Activated T-helper 17 cell treated with anti-CD3 and anti-CD28 coated beads, Interleukin-2, amount 50 U/mL, for 72 hours (primary cell): ENCODE measurements at regions not wholly inside any gene's neighbourhood (a gene's known extent, or its start where the extent isn't known, plus 50 kb on each side); places are given as distances from the start of the nearest gene placed in this dataset.
A peak's percentile ranks its signal among the peaks of the same experiment; 100 is the strongest.

ENCODE experiments used
- ATAC-seq: fragments of 150-1000 bp; cut with Tn5 transposase; replicated peaks from 2 replicates; pipeline ENCODE4 v1.10.0; 2021; ENCODE audit warnings: mild to moderate bottlenecking, moderate library complexity
- H3K27ac Mint-ChIP-seq: one replicate; pipeline ENCODE4 v1.8.0; 2022; ENCODE audit warnings: mixed read lengths
- H3K27me3 Mint-ChIP-seq: one replicate; pipeline ENCODE4 v1.8.0; 2022; ENCODE audit warnings: mixed read lengths
- H3K36me3 Mint-ChIP-seq: one replicate; pipeline ENCODE4 v1.8.0; 2022; ENCODE audit warnings: low read depth, mild to moderate bottlenecking, mixed read lengths
- H3K4me1 Mint-ChIP-seq: one replicate; pipeline ENCODE4 v1.8.0; 2022; ENCODE audit warnings: mixed read lengths
- H3K4me3 Mint-ChIP-seq: one replicate; pipeline ENCODE4 v1.8.0; 2022; ENCODE audit warnings: mild to moderate bottlenecking, mixed read lengths
- H3K9me3 Mint-ChIP-seq: one replicate; pipeline ENCODE4 v1.8.0; 2022; ENCODE audit warnings: mixed read lengths

DNA sequence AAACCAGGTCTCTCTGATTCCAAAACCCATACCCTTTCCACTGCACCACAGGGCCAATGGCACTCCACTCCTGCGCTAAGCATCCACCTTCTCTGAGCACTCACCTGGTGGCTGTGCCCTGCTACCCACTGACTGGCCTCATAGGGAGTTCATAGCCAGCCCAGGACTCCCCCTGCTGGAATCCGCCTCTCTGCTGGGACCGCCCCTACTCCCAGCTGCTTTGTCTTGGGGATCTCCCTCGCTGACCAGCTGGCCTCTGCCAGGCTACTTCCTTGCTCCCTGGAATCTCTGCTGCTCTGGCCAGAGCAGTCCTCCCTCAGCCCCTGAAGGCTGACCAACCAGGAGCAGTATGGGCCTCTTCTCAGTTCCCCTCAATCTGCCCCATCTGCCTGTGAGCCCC, 129.7 kb downstream of the FAXC start:
- Mint-ChIP-seq H3K4me1 (no peaks in the 10 kb centered on the region), H3K27ac (no peak overlapping the region), H3K4me3 (no peak overlapping the region), H3K9me3 (no peaks in the 10 kb centered on the region), H3K27me3 (peaks cover 13% of the 10 kb centered on the region), H3K36me3 (no peaks in the 10 kb centered on the region)
- peak; percentile 48 for ATAC-seq

DNA sequence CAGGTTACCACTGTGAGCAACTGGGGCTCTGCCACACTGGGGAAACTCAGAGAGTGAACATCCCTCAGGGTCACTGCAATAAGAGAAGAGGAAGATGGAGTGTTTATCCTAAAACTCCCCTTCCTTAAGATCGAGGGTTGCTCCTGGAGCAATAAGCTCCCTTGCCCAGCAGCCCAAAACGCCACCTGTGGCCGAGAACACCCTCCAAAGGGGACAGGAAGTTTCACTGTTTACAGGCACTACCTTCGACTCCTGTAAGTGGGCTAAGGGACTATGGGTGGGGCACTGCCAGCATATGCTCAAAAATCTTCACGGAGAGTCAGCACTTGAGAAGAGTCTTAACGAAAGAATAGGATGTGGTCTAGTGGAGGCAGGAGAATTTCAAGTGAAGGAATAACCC, 132.5 kb downstream of the FAXC start:
- Mint-ChIP-seq H3K36me3 (no peaks in the 10 kb centered on the region), H3K9me3 (no peaks in the 10 kb centered on the region), H3K4me1 (no peaks in the 10 kb centered on the region), H3K27me3 (peaks cover 7% of the 10 kb centered on the region), H3K27ac (no peak overlapping the region), H3K4me3 (no peak overlapping the region)
- ATAC-seq: no peak

DNA sequence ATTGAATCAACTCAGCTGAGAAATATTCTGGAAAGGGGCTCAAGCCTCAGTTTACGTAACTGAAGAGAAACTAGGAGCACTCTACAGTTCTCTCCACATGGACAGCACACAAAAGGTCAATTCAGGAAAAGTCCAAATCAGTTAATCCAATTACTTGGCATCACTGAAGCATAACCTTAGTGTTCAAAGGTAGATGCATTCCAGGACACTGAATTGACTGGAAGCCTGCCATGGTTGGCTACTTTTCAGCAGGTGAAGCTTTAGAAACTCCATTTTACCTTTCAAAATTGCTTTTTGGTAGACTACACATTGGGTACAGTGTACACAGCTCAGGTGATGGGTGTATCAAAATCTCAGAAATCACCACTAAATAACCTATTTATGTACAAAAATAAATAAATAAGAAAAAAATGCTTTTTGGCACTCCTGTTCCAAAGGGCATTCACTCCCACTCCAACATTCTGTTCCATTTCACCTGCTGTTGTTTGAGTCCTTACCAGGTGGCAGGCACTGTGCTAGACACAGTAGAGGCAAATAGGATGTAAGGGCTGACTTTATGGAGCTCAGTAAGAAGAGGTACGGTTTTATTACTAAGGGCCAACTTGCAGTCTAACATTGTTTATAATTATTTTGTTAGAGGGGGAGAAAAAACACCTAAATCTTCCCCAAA, 153.4 kb downstream of the FAXC start:
- Mint-ChIP-seq H3K27me3 (peaks cover 15% of the 10 kb centered on the region), H3K4me3 (no peak overlapping the region), H3K9me3 (no peaks in the 10 kb centered on the region), H3K27ac (no peak overlapping the region), H3K4me1 (no peaks in the 10 kb centered on the region), H3K36me3 (no peaks in the 10 kb centered on the region)
- no peak for ATAC-seq

DNA sequence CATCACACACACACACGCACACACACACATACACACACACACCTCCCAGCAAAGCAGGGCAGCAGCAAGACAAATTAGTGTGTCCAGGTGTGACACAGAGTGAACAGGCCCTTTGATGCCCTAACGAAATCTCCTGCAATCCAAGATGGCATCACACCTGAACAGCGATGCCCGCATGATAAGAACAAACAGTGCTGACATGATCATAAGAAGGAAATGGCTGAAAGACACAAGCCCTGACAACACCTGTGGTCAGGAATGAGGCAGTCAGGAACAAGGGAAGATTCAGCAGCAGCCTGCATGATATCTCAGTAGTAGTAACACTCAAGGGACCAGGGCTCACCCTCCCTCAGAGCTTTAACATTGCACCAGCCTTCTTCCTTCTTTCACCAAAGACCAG, 156.9 kb downstream of the FAXC start:
- Mint-ChIP-seq H3K27ac (no peak overlapping the region), H3K4me3 (no peak overlapping the region), H3K27me3 (peaks cover 25% of the 10 kb centered on the region), H3K9me3 (peaks cover 6% of the 10 kb centered on the region), H3K36me3 (no peaks in the 10 kb centered on the region), H3K4me1 (peaks cover 6% of the 10 kb centered on the region)
- no peak for ATAC-seq

DNA sequence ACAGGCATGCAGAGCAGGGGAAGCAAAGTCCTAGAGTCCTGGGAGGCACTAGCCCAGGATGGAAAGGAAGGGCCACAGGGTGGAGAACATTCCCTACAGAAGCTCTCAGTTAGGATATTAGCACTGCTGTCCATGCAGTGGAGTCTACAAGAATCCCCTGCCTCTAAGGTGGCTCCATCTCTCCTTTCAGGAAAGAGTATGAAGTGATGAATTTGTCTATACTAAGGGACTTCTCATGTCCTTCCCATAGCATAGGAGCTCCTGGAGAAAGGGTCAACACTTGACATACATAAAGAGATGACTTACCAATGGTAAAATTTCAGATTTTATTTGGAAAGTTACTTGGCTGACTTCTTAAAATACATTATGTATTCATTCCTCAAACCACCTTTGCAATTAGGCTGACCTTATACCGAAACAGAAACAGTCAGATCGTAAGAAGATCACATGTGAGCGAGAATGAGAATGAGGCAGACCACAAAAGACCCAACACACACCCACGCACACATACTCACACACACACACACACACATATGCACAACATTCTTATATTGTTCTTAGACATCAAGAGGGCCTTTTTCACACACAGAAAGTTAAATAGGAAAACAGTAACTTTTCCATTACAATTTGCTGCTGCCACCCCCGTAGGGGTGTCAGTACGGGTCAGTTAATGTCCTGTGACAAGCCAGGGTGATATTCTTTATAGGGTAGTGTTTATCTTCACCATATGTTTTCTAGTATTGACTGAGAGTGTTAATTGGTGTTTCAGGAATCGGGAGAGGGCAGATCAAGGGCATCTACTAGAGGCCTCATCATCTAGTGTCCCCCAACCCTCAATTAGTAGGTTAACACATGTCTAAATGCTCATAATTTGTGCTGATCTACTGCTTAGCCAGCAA, 159.4 kb downstream of the FAXC start:
- Mint-ChIP-seq H3K27me3 (peaks cover 25% of the 10 kb centered on the region), H3K9me3 (peaks cover 6% of the 10 kb centered on the region), H3K4me3 (no peak overlapping the region), H3K36me3 (no peaks in the 10 kb centered on the region), H3K4me1 (peaks cover 6% of the 10 kb centered on the region), H3K27ac (peak overlapping the region; percentile 13)
- peak; percentile 93 for ATAC-seq

DNA sequence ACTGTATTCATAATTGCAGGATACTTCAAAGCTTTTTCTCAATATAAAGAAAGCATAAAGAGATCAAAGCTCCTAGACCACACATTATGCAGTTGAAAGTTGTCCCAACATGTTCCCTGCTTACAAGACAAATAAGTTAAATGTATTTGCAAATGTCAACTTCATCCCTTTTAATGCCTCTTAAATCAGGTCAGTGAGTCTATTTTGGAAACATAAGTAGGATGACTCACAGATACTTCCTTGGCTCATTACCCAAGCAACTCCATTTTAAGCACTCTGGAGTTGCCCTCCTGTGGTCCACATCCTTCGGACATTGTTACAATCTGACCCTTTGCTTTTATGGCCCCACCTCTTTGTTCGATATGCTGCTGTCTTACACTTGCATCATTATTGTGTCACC, 162.0 kb downstream of the FAXC start:
- H3K9me3 Mint-ChIP-seq: peaks cover 11% of the 10 kb centered on the region
- H3K36me3 Mint-ChIP-seq: no peaks in the 10 kb centered on the region
- H3K27me3 Mint-ChIP-seq: peaks cover 23% of the 10 kb centered on the region
- H3K4me1 Mint-ChIP-seq: peaks cover 6% of the 10 kb centered on the region
- H3K4me3 Mint-ChIP-seq: no peak overlapping the region
- ATAC-seq: no peak
- H3K27ac Mint-ChIP-seq: no peak overlapping the region

DNA sequence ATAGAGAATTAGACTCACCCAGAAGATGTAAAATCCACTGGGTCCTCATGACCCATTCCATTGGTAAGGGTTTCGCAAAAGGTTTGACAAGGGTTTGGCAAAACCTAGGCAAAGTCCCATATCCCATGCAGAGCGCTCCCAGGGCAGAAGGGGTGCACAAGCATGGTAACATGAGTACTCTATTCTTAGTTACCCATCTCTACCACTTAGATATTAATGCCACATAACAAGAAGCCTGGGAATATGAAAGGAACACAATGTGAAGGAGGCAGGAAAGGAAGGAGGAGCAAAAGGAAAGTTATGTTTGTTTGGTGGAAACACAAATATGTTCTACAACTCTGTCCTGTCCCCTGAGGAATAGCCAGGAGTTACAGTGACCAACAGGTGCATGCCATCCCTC, 163.1 kb downstream of the FAXC start:
- no peak overlapping the region for H3K4me3 Mint-ChIP-seq
- H3K9me3 Mint-ChIP-seq: peaks cover 13% of the 10 kb centered on the region
- peaks cover 6% of the 10 kb centered on the region for H3K4me1 Mint-ChIP-seq
- no peaks in the 10 kb centered on the region for H3K36me3 Mint-ChIP-seq
- H3K27ac Mint-ChIP-seq: no peak overlapping the region
- peaks cover 24% of the 10 kb centered on the region for H3K27me3 Mint-ChIP-seq
- ATAC-seq: no peak

DNA sequence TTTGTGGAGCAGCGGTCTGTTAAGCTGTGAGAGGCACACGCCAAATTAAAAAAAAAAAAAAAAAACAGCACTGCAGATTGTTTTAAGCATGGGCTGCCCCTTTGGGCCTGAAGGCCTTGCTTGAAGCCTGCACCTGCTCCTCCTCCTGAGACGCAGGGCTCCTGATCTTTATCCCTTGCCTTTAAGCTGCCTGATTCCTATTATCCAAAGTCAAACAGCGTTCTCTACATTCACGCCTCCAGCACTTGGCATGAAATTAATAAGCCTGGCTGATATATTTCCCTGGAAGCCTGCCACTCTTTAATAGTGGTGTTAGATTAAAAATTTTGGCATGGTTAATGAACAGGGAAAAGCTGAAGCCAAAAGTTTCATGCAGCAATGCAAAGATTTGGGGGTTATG, 163.9 kb downstream of the FAXC start:
- H3K36me3 Mint-ChIP-seq: no peaks in the 10 kb centered on the region
- H3K27ac Mint-ChIP-seq: no peak overlapping the region
- peaks cover 13% of the 10 kb centered on the region for H3K9me3 Mint-ChIP-seq
- peaks cover 6% of the 10 kb centered on the region for H3K4me1 Mint-ChIP-seq
- no peak for ATAC-seq
- no peak overlapping the region for H3K4me3 Mint-ChIP-seq
- peaks cover 20% of the 10 kb centered on the region for H3K27me3 Mint-ChIP-seq

DNA sequence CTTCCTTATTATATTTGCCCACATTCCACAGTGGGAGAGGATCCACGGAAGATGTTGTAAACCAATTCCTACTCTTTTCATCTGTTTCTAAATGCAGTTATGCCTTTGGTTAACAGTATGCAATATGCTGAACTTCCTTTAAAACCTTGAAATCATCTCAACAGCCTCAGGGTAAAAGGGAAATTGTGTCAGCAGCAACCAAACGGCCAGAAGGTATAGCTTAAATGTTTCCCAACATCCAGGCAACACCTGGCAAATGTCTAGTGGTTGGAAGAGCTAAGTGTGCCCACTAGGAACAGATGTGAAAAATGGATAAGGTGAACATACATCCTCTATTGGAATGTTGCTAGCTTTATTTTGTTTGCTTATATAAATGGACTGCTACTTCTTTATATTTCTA, 164.8 kb downstream of the FAXC start:
- H3K36me3 Mint-ChIP-seq: no peaks in the 10 kb centered on the region
- H3K27me3 Mint-ChIP-seq: peaks cover 20% of the 10 kb centered on the region
- peaks cover 16% of the 10 kb centered on the region for H3K9me3 Mint-ChIP-seq
- no peak overlapping the region for H3K4me3 Mint-ChIP-seq
- no peaks in the 10 kb centered on the region for H3K4me1 Mint-ChIP-seq
- no peak for ATAC-seq
- no peak overlapping the region for H3K27ac Mint-ChIP-seq

DNA sequence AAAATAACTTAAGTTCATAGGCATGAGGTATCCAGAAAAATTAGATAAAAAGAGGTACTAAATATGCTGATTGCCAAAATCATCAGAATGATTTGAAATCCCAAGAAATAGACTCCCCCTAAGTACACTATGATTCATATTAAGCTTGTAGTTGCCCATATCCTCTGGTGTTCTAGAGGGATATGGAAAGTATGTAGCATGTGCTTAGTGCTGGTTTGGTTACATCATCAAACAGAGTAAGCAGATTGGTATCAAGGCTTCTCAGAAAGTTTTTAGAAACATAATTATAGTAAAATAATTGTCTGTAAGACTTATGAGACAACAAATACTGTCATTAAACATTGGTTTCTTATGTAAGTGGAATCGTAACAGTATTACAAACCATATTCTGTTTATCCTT, 166.4 kb downstream of the FAXC start:
- peaks cover 20% of the 10 kb centered on the region for H3K9me3 Mint-ChIP-seq
- no peak overlapping the region for H3K27ac Mint-ChIP-seq
- peaks cover 18% of the 10 kb centered on the region for H3K27me3 Mint-ChIP-seq
- no peak for ATAC-seq
- H3K4me3 Mint-ChIP-seq: no peak overlapping the region
- H3K36me3 Mint-ChIP-seq: no peaks in the 10 kb centered on the region
- no peaks in the 10 kb centered on the region for H3K4me1 Mint-ChIP-seq

DNA sequence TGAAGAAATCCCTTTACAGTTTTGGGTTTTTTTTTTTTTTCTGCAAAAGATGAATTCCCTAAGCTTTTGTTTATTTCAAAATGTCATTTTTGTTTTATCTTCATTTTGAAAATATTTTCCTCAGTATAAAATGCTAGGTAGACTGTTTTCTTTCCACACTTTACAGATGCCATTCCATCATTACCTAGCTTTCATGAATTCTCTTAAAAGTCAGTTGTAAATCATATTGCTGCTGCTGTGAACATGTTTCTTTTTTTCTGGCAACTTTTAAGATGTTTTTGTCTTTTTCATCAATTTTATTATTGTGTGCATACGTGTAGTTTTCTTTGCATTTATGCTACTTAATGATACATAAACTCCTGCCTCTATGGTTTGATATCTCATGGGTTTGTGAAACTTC, 168.3 kb downstream of the FAXC start:
- no peak for ATAC-seq
- Mint-ChIP-seq H3K9me3 (peaks cover 15% of the 10 kb centered on the region), H3K36me3 (no peaks in the 10 kb centered on the region), H3K27me3 (peaks cover 13% of the 10 kb centered on the region), H3K4me1 (no peaks in the 10 kb centered on the region), H3K4me3 (no peak overlapping the region), H3K27ac (no peak overlapping the region)

DNA sequence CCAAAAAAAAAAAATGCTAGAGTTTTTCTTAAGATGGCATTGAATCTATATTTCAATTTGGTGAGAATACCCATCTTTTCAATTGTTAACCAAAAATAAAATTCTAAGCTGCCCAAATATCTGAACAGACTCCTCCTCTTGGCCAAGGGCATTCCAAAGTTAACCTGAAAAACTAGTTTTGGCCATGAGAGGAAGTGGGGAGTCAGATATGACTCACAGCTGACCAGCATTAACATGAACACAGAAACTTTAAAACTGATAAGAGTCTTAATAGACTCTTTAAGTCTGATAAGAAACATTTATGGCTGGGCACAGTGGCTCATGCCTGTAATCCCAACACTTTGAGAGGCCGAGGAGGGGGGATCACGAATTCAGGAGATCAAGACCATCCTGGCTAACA, 171.3 kb downstream of the FAXC start:
- peaks cover 11% of the 10 kb centered on the region for H3K9me3 Mint-ChIP-seq
- no peak overlapping the region for H3K27ac Mint-ChIP-seq
- ATAC-seq: no peak
- no peaks in the 10 kb centered on the region for H3K4me1 Mint-ChIP-seq
- peaks cover 4% of the 10 kb centered on the region for H3K27me3 Mint-ChIP-seq
- H3K4me3 Mint-ChIP-seq: no peak overlapping the region
- H3K36me3 Mint-ChIP-seq: no peaks in the 10 kb centered on the region

DNA sequence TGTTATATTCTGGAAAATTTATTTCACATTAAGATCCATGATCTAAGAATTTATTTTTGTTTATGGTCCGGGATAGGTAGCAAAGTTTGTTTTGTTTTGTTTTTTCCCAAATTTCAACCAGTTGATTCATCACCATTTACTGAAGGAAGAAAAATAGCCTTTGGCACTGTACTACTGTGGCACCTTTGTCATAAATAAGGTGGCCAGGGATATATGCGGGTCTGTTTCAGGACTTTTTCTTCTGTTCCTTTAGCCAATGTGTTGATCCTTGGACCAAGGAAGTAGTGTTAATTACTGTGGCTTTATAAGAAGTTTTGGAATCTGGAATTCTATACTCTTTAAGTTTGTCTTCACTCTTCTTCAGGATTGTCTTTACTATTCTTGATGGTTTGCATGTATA, 171.7 kb downstream of the FAXC start:
- Mint-ChIP-seq H3K27me3 (peaks cover 4% of the 10 kb centered on the region), H3K36me3 (no peaks in the 10 kb centered on the region), H3K4me1 (no peaks in the 10 kb centered on the region), H3K27ac (no peak overlapping the region), H3K4me3 (no peak overlapping the region), H3K9me3 (peaks cover 11% of the 10 kb centered on the region)
- ATAC-seq: no peak

DNA sequence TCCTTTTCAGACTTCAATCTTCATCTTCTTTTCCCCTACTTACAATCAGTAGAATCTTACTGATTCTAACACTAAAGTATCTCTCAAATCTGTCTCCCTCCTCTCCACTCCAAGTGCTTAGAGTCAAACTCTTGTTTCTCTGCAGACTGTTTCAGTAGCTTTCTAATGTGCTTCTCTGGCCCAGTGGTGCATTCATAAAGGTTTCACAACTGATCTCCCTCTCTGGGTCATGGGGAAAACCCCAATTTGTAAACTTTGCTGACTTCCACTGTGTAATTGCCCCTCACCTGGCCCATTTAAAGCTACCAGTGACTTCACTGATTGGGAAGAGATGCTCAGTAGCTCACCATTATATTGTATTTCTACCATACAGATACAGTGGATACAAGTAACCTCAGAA, 183.6 kb downstream of the FAXC start:
- Mint-ChIP-seq H3K9me3 (no peaks in the 10 kb centered on the region), H3K27ac (no peak overlapping the region), H3K36me3 (no peaks in the 10 kb centered on the region), H3K4me3 (no peak overlapping the region), H3K4me1 (no peaks in the 10 kb centered on the region), H3K27me3 (peaks cover 20% of the 10 kb centered on the region)
- ATAC-seq: no peak

DNA sequence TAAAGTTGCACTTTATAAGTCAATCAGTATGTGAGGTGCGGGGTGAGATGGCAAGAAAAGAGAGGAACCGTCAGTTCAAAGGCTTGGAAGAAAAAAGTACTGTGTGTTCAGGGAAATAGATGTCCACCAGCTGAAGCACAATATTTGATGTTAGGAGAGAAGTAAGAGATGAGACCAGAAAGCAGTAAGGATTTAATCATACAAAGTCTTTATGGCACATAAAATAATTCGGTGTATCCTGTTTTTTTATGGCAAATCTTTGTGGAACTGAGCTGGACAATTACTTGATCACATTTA, 197.2 kb downstream of the FAXC start:
- ATAC-seq: no peak
- H3K9me3 Mint-ChIP-seq: no peaks in the 10 kb centered on the region
- peaks cover 21% of the 10 kb centered on the region for H3K27me3 Mint-ChIP-seq
- no peaks in the 10 kb centered on the region for H3K4me1 Mint-ChIP-seq
- no peak overlapping the region for H3K4me3 Mint-ChIP-seq
- H3K27ac Mint-ChIP-seq: no peak overlapping the region
- no peaks in the 10 kb centered on the region for H3K36me3 Mint-ChIP-seq
